Heart left ventricle (tissue), 13 donors: ENCODE measurements at regions not wholly inside any gene's neighbourhood (a gene's known extent, or its start where the extent isn't known, plus 50 kb on each side); places are given as distances from the start of the nearest gene placed in this dataset.

Experiments
- POLR2A ChIP-seq, 2 donors: fragments of 450-650 bp; IDR thresholded peaks; one replicate each; pipeline ENCODE4 v1.6.1; 2017; ENCODE audit warnings: antibody characterized with exemption in 2 of 2, mild to moderate bottlenecking in 2 of 2, moderate library complexity in 2 of 2
- TF ChIP-seq, protein P1 (sequence below), 12 donors: fragments of 200-600 bp; sonication (generic) in 4 of 12; IDR thresholded peaks; one replicate each; pipeline versions ENCODE4 v1.5.0 to v1.8.0; 2018 to 2022; ENCODE audit warnings: antibody characterized with exemption in 12 of 12, mild to moderate bottlenecking in 5 of 12
- donor health status: ischemic (EF 13 %, LVEDD 7.1; RV severe dilation, severe dysfunction).
- donor health status: DM: no; HTN: yes; CAD: no.
- donor health status: DM: no; HTN: no; CAD: no.
- donor health status: ischemic (EF 25% LVEDD 6.9; RV normal size, moderate dysfunction).
- donor health status: ischemic (EF 25% LVEDD 5.7; RV mildly dilated, moderate dysfunction).
- donor health status: ischemic (EF 35%, LVEDD 5.7; RV mildly dilated, moderate dysfunction).
- donor health status: nonischemic (EF 11% LVEDD 7.7; RV severe dilation, severe dysfunction).
- donor health status: DM: yes; HTN: yes; CAD: no.
- donor health status: PGD.
- donor health status: ischemic (EF 29% LVEDD 5.4; RV normal size, mild dysfunction).
- donor health status: nonischemic (EF 23%, LVEDD 6.1; RV moderate dilation, normal function).

GRCh38 chr17:65332375-65332774 lies 195.2 kb downstream of the RGS9 start:
- TF ChIP-seq, protein P1, sequence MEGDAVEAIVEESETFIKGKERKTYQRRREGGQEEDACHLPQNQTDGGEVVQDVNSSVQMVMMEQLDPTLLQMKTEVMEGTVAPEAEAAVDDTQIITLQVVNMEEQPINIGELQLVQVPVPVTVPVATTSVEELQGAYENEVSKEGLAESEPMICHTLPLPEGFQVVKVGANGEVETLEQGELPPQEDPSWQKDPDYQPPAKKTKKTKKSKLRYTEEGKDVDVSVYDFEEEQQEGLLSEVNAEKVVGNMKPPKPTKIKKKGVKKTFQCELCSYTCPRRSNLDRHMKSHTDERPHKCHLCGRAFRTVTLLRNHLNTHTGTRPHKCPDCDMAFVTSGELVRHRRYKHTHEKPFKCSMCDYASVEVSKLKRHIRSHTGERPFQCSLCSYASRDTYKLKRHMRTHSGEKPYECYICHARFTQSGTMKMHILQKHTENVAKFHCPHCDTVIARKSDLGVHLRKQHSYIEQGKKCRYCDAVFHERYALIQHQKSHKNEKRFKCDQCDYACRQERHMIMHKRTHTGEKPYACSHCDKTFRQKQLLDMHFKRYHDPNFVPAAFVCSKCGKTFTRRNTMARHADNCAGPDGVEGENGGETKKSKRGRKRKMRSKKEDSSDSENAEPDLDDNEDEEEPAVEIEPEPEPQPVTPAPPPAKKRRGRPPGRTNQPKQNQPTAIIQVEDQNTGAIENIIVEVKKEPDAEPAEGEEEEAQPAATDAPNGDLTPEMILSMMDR (IDR thresholded peaks at IDR 0.05), result no peak
- TF ChIP-seq POLR2A (IDR thresholded peaks at IDR 0.05), result no peak
